ENCODE measurements at regions not wholly inside any gene's neighbourhood (a gene's known extent, or its start where the extent isn't known, plus 50 kb on each side); places are given as distances from the start of the nearest gene placed in this dataset.

DNA sequence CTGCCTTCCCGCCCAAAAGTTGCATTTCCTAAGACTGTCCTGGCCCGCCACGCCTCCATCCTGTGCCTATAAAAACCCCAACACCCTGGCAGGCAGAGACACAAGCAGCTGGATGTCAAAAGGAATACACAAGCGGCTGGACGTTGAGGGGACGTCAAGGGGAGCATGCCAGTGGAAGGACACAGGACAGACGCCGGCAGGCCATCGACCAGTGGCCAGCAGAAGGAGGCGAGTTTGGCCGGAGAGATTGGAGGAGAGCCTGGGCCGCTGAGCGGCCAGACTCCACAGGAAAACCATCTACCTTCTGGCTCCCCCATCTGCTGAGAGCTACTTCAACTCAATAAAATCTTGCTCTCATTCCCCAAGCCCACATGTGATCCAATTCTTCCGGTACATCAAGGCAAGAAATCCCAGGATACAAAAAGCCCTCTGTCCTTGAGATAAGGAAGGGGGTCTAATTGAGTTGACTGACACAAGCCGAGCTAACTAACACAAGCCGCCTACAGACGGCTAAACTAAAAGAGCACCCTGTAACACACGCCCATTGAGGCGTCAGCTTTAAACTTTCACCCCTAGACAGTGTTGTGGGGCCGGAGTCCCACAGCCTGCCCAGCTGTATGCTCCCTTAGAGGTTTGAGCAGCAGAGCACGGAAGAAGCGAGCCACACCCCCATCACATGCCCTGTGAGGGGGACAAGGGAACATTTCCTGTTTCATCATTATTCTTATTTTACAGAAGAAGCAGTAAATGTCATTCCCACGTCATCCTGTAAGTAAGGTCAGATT, 150.3 kb upstream of the PHYHIPL start:
- H2AFZ ChIP-seq, result no peak overlapping the region
- no peaks in the 10 kb centered on the region for H3K79me2 ChIP-seq
- no peak overlapping the region for H3K4me2 ChIP-seq (ENCODE audit: low read length)
- H3K4me3 ChIP-seq (ENCODE audit: low read depth, low read length), result no peak overlapping the region
- no peaks in the 10 kb centered on the region for H3K36me3 ChIP-seq (ENCODE audit: control insufficient read depth, insufficient read depth, low read length)
- H3K9me3 ChIP-seq (ENCODE audit: control insufficient read depth, low read length), result no peaks in the 10 kb centered on the region
- no peaks in the 10 kb centered on the region for H3K4me1 ChIP-seq
- H3K27me3 ChIP-seq (ENCODE audit: control insufficient read depth, insufficient read depth, low read length), result no peaks in the 10 kb centered on the region
- H3K27ac ChIP-seq, result no peak overlapping the region
- TF ChIP-seq, protein P1, sequence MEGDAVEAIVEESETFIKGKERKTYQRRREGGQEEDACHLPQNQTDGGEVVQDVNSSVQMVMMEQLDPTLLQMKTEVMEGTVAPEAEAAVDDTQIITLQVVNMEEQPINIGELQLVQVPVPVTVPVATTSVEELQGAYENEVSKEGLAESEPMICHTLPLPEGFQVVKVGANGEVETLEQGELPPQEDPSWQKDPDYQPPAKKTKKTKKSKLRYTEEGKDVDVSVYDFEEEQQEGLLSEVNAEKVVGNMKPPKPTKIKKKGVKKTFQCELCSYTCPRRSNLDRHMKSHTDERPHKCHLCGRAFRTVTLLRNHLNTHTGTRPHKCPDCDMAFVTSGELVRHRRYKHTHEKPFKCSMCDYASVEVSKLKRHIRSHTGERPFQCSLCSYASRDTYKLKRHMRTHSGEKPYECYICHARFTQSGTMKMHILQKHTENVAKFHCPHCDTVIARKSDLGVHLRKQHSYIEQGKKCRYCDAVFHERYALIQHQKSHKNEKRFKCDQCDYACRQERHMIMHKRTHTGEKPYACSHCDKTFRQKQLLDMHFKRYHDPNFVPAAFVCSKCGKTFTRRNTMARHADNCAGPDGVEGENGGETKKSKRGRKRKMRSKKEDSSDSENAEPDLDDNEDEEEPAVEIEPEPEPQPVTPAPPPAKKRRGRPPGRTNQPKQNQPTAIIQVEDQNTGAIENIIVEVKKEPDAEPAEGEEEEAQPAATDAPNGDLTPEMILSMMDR (IDR thresholded peaks at IDR 0.05), result no peak
- no peak overlapping the region for H3K9ac ChIP-seq

DNA sequence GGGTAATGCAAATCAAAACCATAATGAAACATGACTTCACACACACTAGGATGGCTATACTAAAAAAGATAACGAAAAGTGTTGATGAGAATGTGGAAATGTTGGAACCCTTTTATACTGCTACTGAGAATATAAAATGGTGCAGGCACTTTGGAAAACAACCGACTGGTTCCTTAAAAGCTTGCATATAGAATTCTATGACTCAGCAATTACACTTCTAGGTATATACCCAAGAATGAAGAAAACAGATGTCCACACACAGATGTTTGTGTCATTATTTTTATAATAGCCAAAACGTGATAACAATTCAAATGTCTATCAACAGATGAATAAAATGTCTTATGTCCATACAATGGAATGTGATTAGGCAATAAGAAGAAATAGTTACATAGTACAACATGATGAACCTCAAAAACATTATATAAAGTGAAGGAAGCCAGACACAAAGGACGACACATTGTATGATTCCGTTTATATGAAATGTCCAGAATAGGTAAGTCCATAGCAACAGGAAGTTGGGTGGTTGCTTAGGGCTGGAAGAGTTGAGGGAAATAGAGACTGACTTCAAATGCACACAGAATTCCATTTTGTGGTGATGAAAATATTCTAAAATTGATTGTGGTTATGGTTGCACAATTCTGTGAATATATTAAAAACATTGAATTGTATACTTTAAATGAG, 148.3 kb upstream of the PHYHIPL start:
- Histone ChIP-seq H3K79me2 (no peaks in the 10 kb centered on the region), H3K4me1 (no peaks in the 10 kb centered on the region), H2AFZ (no peak overlapping the region), H3K27me3 (ENCODE audit: control insufficient read depth, insufficient read depth, low read length) (no peaks in the 10 kb centered on the region), H3K27ac (no peak overlapping the region), H3K4me2 (ENCODE audit: low read length) (no peak overlapping the region), H3K9ac (no peak overlapping the region), H3K36me3 (ENCODE audit: control insufficient read depth, insufficient read depth, low read length) (no peaks in the 10 kb centered on the region), H3K9me3 (ENCODE audit: control insufficient read depth, low read length) (no peaks in the 10 kb centered on the region), H3K4me3 (ENCODE audit: low read depth, low read length) (no peak overlapping the region)
- TF ChIP-seq, protein P1 (IDR thresholded peaks at IDR 0.05), result no peak

DNA sequence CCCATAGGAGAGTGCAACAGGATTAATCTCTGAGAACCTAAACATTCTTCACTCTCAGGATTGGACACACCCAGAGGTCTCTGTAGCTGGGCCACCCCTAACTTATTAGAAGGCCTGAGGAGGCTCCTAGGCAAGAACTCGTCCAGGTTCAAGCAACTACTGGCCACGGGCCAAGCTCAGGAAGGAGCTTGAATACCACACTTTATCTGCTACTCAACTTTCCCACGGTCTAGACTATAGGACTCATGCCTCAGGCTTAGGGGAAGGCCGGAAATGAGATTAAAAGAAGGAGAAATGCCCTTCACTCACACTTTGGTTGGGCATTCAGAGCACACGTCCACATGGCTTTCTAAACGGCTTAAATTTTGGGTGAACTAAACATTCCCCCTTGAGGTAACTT, 142.8 kb upstream of the PHYHIPL start:
- Histone ChIP-seq H3K27ac (no peak overlapping the region), H3K4me1 (no peaks in the 10 kb centered on the region), H3K27me3 (ENCODE audit: control insufficient read depth, insufficient read depth, low read length) (no peaks in the 10 kb centered on the region), H3K4me2 (ENCODE audit: low read length) (no peak overlapping the region), H2AFZ (no peak overlapping the region), H3K9me3 (ENCODE audit: control insufficient read depth, low read length) (no peaks in the 10 kb centered on the region), H3K9ac (no peak overlapping the region), H3K36me3 (ENCODE audit: control insufficient read depth, insufficient read depth, low read length) (no peaks in the 10 kb centered on the region), H3K4me3 (ENCODE audit: low read depth, low read length) (no peak overlapping the region), H3K79me2 (no peaks in the 10 kb centered on the region)
- TF ChIP-seq, protein P1 (IDR thresholded peaks at IDR 0.05), result no peak

DNA sequence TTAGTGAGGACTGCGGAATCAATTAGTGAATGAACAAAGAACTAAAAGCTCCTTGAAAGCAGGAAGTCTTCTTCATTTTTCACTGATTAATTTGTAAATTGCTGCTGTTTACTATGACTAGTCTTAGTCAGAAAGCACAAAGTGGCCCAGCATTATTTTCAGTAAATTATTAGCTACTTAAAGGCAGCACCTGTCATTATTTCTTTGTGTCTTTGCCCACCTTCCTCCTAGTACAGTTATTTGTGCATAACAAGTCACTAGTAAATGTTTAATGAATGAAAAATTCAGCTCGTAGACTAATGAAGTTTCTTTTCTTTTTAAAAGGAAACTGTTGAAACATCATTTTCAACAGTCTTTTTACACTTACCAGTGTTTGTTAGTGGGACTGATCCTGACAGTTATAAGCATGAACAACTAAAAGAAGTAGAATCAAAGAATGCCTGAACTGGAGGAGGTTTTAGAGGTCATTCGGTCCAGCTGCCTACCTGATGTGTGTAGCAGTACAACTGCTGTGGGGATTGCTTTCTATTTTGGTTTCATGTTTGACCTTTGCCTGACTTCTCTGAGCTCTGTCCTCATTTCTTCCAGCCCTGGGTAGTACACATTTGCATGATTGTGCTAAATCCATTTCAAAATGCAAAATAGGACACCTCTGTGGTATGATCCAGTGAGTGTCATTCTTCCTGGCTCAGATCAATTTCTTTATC, 140.0 kb upstream of the PHYHIPL start:
- no peak overlapping the region for H3K9ac ChIP-seq

More for the DNA sequence above, 140.0 kb upstream of the PHYHIPL start:
- Histone ChIP-seq H3K4me1 (no peaks in the 10 kb centered on the region), H3K79me2 (no peaks in the 10 kb centered on the region), H3K4me2 (ENCODE audit: low read length) (no peak overlapping the region), H3K36me3 (ENCODE audit: control insufficient read depth, insufficient read depth, low read length) (no peaks in the 10 kb centered on the region), H3K4me3 (ENCODE audit: low read depth, low read length) (no peak overlapping the region), H3K27me3 (ENCODE audit: control insufficient read depth, insufficient read depth, low read length) (no peaks in the 10 kb centered on the region), H2AFZ (no peak overlapping the region), H3K27ac (no peak overlapping the region), H3K9me3 (ENCODE audit: control insufficient read depth, low read length) (no peaks in the 10 kb centered on the region)
- TF ChIP-seq, protein P1 (IDR thresholded peaks at IDR 0.05), result no peak
